ENCODE measurements at regions not wholly inside any gene's neighbourhood (a gene's known extent, or its start where the extent isn't known, plus 50 kb on each side); places are given as distances from the start of the nearest gene placed in this dataset.

DNA sequence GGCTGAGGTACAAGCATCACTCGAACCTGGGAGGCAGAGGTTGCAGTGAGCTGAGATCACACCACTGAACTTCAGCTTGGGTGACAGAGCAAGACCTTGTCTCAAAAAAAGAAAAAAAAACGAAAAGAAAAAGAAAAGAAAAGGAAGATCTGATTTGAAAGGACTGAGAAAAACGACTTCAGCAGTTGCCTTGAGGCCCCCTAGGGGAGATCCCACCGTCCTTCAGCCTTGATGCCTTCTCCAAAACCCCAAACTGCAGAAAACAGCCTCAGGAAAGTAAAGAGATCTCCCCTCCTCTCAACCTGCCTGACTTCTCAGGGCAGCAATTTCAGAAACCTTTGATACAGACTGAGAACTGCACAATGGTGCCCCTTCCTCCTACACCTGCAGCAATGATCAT, 50.9 kb upstream of the BCAR3 start:
- TF ChIP-seq, protein P1, sequence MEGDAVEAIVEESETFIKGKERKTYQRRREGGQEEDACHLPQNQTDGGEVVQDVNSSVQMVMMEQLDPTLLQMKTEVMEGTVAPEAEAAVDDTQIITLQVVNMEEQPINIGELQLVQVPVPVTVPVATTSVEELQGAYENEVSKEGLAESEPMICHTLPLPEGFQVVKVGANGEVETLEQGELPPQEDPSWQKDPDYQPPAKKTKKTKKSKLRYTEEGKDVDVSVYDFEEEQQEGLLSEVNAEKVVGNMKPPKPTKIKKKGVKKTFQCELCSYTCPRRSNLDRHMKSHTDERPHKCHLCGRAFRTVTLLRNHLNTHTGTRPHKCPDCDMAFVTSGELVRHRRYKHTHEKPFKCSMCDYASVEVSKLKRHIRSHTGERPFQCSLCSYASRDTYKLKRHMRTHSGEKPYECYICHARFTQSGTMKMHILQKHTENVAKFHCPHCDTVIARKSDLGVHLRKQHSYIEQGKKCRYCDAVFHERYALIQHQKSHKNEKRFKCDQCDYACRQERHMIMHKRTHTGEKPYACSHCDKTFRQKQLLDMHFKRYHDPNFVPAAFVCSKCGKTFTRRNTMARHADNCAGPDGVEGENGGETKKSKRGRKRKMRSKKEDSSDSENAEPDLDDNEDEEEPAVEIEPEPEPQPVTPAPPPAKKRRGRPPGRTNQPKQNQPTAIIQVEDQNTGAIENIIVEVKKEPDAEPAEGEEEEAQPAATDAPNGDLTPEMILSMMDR (IDR thresholded peaks at IDR 0.05) = no peak
- TF ChIP-seq EP300 (IDR thresholded peaks at IDR 0.05) (no peak), POLR2AphosphoS5 (IDR thresholded peaks at IDR 0.05) (no peak)
